ENCODE measurements at regions not wholly inside any gene's neighbourhood (a gene's known extent, or its start where the extent isn't known, plus 50 kb on each side); places are given as distances from the start of the nearest gene placed in this dataset.

GRCh38 chr10:131016556-131016955 lies 295.0 kb downstream of the TCERG1L start:
- H3F3A ChIP-seq (ENCODE audit: low read length, unreplicated experiment): no peaks in the 10 kb centered on the region
- no peak for DNase-seq
- H3K27ac ChIP-seq (ENCODE audit: low read length): no peak overlapping the region
- H3K79me2 ChIP-seq (ENCODE audit: low read length): no peaks in the 10 kb centered on the region
- H3K9ac ChIP-seq (ENCODE audit: low read length): no peak overlapping the region
- POLR2A ChIA-PET (ENCODE audit: unreplicated experiment): no interaction called here
- intact Hi-C loops (cut with micrococcal nuclease): no loop called here
- no peak overlapping the region for H3K4me2 ChIP-seq (ENCODE audit: low read length)
- no peaks in the 10 kb centered on the region for H3K4me1 ChIP-seq (ENCODE audit: insufficient read depth, low read length)
- no peaks in the 10 kb centered on the region for H3K36me3 ChIP-seq (ENCODE audit: low read depth, low read length)
- H3K4me3 ChIP-seq (ENCODE audit: low read length): no peak overlapping the region
- H3K9me2 ChIP-seq (replicated peaks; ENCODE audit: low read length): no peaks in the 10 kb centered on the region
- no peaks in the 10 kb centered on the region for H3K27me3 ChIP-seq (ENCODE audit: low read length)
- BruUV-seq (replicated peaks): no TSS peak
- TF ChIP-seq EZH2phosphoT487 (IDR thresholded peaks at IDR 0.05; ENCODE audit: borderline replicate concordance, low read length): no peak
- no peak for TF ChIP-seq CTCF (conservative IDR thresholded peaks at IDR 0.05; ENCODE audit: low read depth, low read length)
- no peak for TF ChIP-seq EZH2 (IDR thresholded peaks at IDR 0.05; ENCODE audit: low read length, unreplicated experiment)
- H3K9me3 ChIP-seq (ENCODE audit: low read length): no peaks in the 10 kb centered on the region
- ATAC-seq: no peak
- CTCF ChIA-PET: no interaction called here
- no peaks in the 10 kb centered on the region for H4K20me1 ChIP-seq (ENCODE audit: low read length)
- no peak overlapping the region for H2AFZ ChIP-seq (ENCODE audit: low read length)

- H3K4me3 ChIP-seq (ENCODE audit: low read length): no peak overlapping the region
- H2AFZ ChIP-seq (ENCODE audit: low read length): no peak overlapping the region
- H3K36me3 ChIP-seq (ENCODE audit: low read depth, low read length): no peaks in the 10 kb centered on the region
- TF ChIP-seq EZH2 (IDR thresholded peaks at IDR 0.05; ENCODE audit: low read length, unreplicated experiment) (no peak), EZH2phosphoT487 (IDR thresholded peaks at IDR 0.05; ENCODE audit: borderline replicate concordance, low read length) (no peak), CTCF (conservative IDR thresholded peaks at IDR 0.05; ENCODE audit: low read depth, low read length) (no peak)
- H3K9ac ChIP-seq (ENCODE audit: low read length): no peak overlapping the region
- H4K20me1 ChIP-seq (ENCODE audit: low read length): no peaks in the 10 kb centered on the region
- no peaks in the 10 kb centered on the region for H3K9me2 ChIP-seq (replicated peaks; ENCODE audit: low read length)
- no peak overlapping the region for H3K27ac ChIP-seq (ENCODE audit: low read length)
- H3K4me1 ChIP-seq (ENCODE audit: insufficient read depth, low read length): no peaks in the 10 kb centered on the region
- no peaks in the 10 kb centered on the region for H3K79me2 ChIP-seq (ENCODE audit: low read length)
- CTCF ChIA-PET: no interaction called here
- no peak overlapping the region for H3K4me2 ChIP-seq (ENCODE audit: low read length)
- POLR2A ChIA-PET (ENCODE audit: unreplicated experiment): no interaction called here
- no peak for ATAC-seq
- H3K9me3 ChIP-seq (ENCODE audit: low read length): no peaks in the 10 kb centered on the region
- intact Hi-C loops (cut with micrococcal nuclease): no loop called here
- BruUV-seq (replicated peaks): no TSS peak
- no peak for DNase-seq
- no peaks in the 10 kb centered on the region for H3K27me3 ChIP-seq (ENCODE audit: low read length)
- H3F3A ChIP-seq (ENCODE audit: low read length, unreplicated experiment): no peaks in the 10 kb centered on the region
Observed at GRCh38 chr10:131017566-131018285, 293.8 kb downstream of the TCERG1L start.

- BruUV-seq (replicated peaks): no TSS peak
- Histone ChIP-seq H4K20me1 (ENCODE audit: low read length) (no peaks in the 10 kb centered on the region), H3K27ac (ENCODE audit: low read length) (no peak overlapping the region), H3K4me3 (ENCODE audit: low read length) (no peak overlapping the region), H3K79me2 (ENCODE audit: low read length) (no peaks in the 10 kb centered on the region), H3K9ac (ENCODE audit: low read length) (no peak overlapping the region), H3K27me3 (ENCODE audit: low read length) (no peaks in the 10 kb centered on the region), H3K4me1 (ENCODE audit: insufficient read depth, low read length) (no peaks in the 10 kb centered on the region), H3K36me3 (ENCODE audit: low read depth, low read length) (no peaks in the 10 kb centered on the region), H3K4me2 (ENCODE audit: low read length) (no peak overlapping the region), H3F3A (ENCODE audit: low read length, unreplicated experiment) (no peaks in the 10 kb centered on the region), H3K9me2 (replicated peaks; ENCODE audit: low read length) (no peaks in the 10 kb centered on the region), H3K9me3 (ENCODE audit: low read length) (no peaks in the 10 kb centered on the region), H2AFZ (ENCODE audit: low read length) (no peak overlapping the region)
- ChIA-PET POLR2A (ENCODE audit: unreplicated experiment) (no interaction called here), CTCF (no interaction called here)
- intact Hi-C loops (cut with micrococcal nuclease): no loop called here
- DNase-seq (no peak), ATAC-seq (no peak)
- TF ChIP-seq CTCF (conservative IDR thresholded peaks at IDR 0.05; ENCODE audit: low read depth, low read length): no peak
- TF ChIP-seq EZH2 (IDR thresholded peaks at IDR 0.05; ENCODE audit: low read length, unreplicated experiment): no peak
- TF ChIP-seq EZH2phosphoT487 (IDR thresholded peaks at IDR 0.05; ENCODE audit: borderline replicate concordance, low read length): no peak
Observed at GRCh38 chr10:131018886-131019500, 292.5 kb downstream of the TCERG1L start.
